Parathyroid adenoma (tissue), 2 donors: ENCODE measurements at regions not wholly inside any gene's neighbourhood (a gene's known extent, or its start where the extent isn't known, plus 50 kb on each side); places are given as distances from the start of the nearest gene placed in this dataset.

Experiments
- H2AFZ ChIP-seq: fragments of 300-600 bp; sonication (generic); one replicate; pipeline ENCODE4 v1.7.0; 2017; ENCODE audit warnings: antibody characterized with exemption, mild to moderate bottlenecking
- H3K27ac ChIP-seq: fragments of 300-600 bp; sonication (generic); one replicate; pipeline ENCODE4 v1.7.0; 2017
- H3K27me3 ChIP-seq: fragments of 300-600 bp; sonication (generic); one replicate; pipeline ENCODE4 v1.7.0; 2017; ENCODE audit warnings: low read length; ENCODE audit not compliant: control insufficient read depth, insufficient read depth
- H3K36me3 ChIP-seq: fragments of 300-600 bp; sonication (generic); one replicate; pipeline ENCODE4 v1.7.0; 2017; ENCODE audit warnings: low read length; ENCODE audit not compliant: control insufficient read depth, insufficient read depth
- H3K4me1 ChIP-seq: fragments of 300-600 bp; sonication (generic); one replicate; pipeline ENCODE4 v1.7.0; 2017; ENCODE audit warnings: control low read depth
- H3K4me2 ChIP-seq: fragments of 300-600 bp; sonication (generic); one replicate; pipeline ENCODE4 v1.7.0; 2017; ENCODE audit warnings: low read length
- H3K4me3 ChIP-seq: fragments of 300-600 bp; sonication (generic); one replicate; pipeline ENCODE4 v1.7.0; 2017; ENCODE audit warnings: low read depth, low read length
- H3K79me2 ChIP-seq: fragments of 300-600 bp; sonication (generic); one replicate; pipeline ENCODE4 v1.7.0; 2017; ENCODE audit warnings: control low read depth
- H3K9ac ChIP-seq: fragments of 300-600 bp; sonication (generic); one replicate; pipeline ENCODE4 v1.7.0; 2017; ENCODE audit warnings: mild to moderate bottlenecking
- H3K9me3 ChIP-seq: fragments of 300-600 bp; sonication (generic); one replicate; pipeline ENCODE4 v1.7.0; 2017; ENCODE audit warnings: low read length; ENCODE audit not compliant: control insufficient read depth
- CTCF ChIP-seq: fragments of 300-600 bp; sonication (generic); IDR thresholded peaks from one replicate; pipeline ENCODE4 v1.7.0; 2017; ENCODE audit warnings: antibody characterized with exemption, mild to moderate bottlenecking
- donor health status: primary hyperparathyroidism.

GRCh38 chr2:228479014-228479413 is 297.5 kb upstream of the SPHKAP start:
- no peaks in the 10 kb centered on the region for H3K79me2 ChIP-seq

DNA sequence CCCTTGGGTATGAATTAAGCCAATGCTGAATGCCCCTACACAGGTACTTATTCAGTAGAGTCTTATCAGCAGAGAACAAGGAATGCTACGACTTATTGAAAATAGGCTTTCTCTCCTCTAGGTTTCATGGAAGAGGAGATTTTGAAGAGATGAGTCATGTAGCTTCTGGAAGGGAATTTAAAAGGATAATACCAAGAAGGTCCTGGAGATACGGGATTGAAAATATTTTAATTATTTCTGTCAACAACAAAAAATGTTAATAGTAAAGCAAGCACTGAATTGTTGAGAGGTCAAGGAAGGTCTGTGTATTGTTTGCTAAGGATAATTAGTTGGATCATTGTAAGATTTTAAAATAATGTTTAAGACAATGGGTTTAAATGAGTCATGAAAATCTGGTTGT is 293.0 kb upstream of the SPHKAP start:
- H2AFZ ChIP-seq = no peak overlapping the region
- no peaks in the 10 kb centered on the region for H3K36me3 ChIP-seq
- H3K27ac ChIP-seq = no peak overlapping the region
- no peaks in the 10 kb centered on the region for H3K4me1 ChIP-seq
- no peak overlapping the region for H3K4me3 ChIP-seq
- no peaks in the 10 kb centered on the region for H3K9me3 ChIP-seq
- H3K9ac ChIP-seq = no peak overlapping the region
- no peak for TF ChIP-seq CTCF
- no peaks in the 10 kb centered on the region for H3K79me2 ChIP-seq
- H3K27me3 ChIP-seq = no peaks in the 10 kb centered on the region
- no peak overlapping the region for H3K4me2 ChIP-seq

More at GRCh38 chr2:228479014-228479413, 297.5 kb upstream of the SPHKAP start:
- Histone ChIP-seq H3K9me3 (no peaks in the 10 kb centered on the region), H3K4me2 (no peak overlapping the region), H3K27ac (no peak overlapping the region), H3K27me3 (no peaks in the 10 kb centered on the region), H3K4me1 (no peaks in the 10 kb centered on the region), H3K36me3 (no peaks in the 10 kb centered on the region), H3K9ac (no peak overlapping the region), H2AFZ (no peak overlapping the region), H3K4me3 (no peak overlapping the region)
- no peak for TF ChIP-seq CTCF

DNA sequence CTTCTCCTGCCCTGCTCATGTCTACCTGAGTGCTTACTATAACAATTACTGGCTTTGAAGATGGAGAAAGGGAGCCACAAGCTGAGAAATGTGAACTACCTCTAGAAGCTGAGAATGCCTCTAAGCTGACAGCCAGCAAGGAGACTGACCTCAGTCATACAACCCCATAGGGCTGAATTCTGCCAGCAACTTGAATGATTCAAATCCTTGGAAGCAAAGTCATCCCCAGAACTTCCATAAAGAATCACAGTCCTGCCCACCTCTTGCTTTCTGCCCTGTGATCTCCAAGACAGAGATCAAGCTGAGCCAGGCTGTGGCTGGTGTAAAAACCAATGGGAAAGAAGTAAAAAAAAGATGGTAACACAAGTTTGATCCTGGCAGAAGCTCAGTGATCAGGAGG is 288.2 kb upstream of the SPHKAP start:
- no peaks in the 10 kb centered on the region for H3K9me3 ChIP-seq
- TF ChIP-seq CTCF = no peak

DNA sequence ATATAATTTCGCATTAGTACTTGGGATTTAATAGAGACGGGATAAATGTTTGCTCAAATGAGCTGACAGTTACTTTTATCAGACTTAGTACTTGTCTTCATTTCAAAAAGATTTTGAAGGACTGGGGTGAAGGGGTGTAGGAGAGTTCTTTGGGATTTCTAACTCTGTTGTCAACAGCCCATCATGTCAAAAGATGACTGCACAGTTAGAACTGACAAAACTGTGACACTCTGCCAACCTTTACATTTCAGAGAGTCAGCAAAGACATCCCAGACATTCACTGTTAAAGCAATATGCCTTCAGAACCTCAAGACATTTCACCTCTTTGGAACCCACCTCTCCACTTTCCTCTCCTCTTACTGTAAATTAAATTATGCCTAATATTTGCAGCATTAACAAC is 285.4 kb upstream of the SPHKAP start:
- Histone ChIP-seq H3K4me2 (no peak overlapping the region), H2AFZ (no peak overlapping the region), H3K27ac (no peak overlapping the region), H3K9ac (no peak overlapping the region), H3K4me3 (no peak overlapping the region), H3K36me3 (no peaks in the 10 kb centered on the region), H3K79me2 (no peaks in the 10 kb centered on the region), H3K4me1 (no peaks in the 10 kb centered on the region), H3K9me3 (no peaks in the 10 kb centered on the region), H3K27me3 (no peaks in the 10 kb centered on the region)
- TF ChIP-seq CTCF = no peak

More for the DNA sequence above, 288.2 kb upstream of the SPHKAP start:
- Histone ChIP-seq H3K9ac (no peak overlapping the region), H3K36me3 (no peaks in the 10 kb centered on the region), H3K4me3 (no peak overlapping the region), H3K4me2 (no peak overlapping the region), H3K4me1 (no peaks in the 10 kb centered on the region), H2AFZ (no peak overlapping the region), H3K79me2 (no peaks in the 10 kb centered on the region), H3K27ac (no peak overlapping the region), H3K27me3 (no peaks in the 10 kb centered on the region)

GRCh38 chr2:228465408-228465807 is 283.9 kb upstream of the SPHKAP start:
- Histone ChIP-seq H2AFZ (no peak overlapping the region), H3K4me3 (no peak overlapping the region), H3K9ac (no peak overlapping the region), H3K36me3 (no peaks in the 10 kb centered on the region), H3K79me2 (no peaks in the 10 kb centered on the region), H3K27ac (no peak overlapping the region), H3K9me3 (no peaks in the 10 kb centered on the region), H3K4me1 (no peaks in the 10 kb centered on the region), H3K27me3 (no peaks in the 10 kb centered on the region), H3K4me2 (no peak overlapping the region)
- no peak for TF ChIP-seq CTCF
